Stimulated activated CD4-positive, alpha-beta T cell treated with anti-CD3 and anti-CD28 coated beads, Interleukin-2, amount 100 ng/mL, for 4 hours (primary cell): ENCODE measurements at regions not wholly inside any gene's neighbourhood (a gene's known extent, or its start where the extent isn't known, plus 50 kb on each side); places are given as distances from the start of the nearest gene placed in this dataset.
"Not testable (repeated sequence)": the region's sequence is repeated elsewhere in the genome, so short reads cannot be mapped to it uniquely, and the experiment has no call there.

Experiments used
- DNase-seq: peaks from one replicate; pipeline ENCODE4 v3.0.0-alpha.2; 2020; ENCODE audit warnings: low read depth

DNA sequence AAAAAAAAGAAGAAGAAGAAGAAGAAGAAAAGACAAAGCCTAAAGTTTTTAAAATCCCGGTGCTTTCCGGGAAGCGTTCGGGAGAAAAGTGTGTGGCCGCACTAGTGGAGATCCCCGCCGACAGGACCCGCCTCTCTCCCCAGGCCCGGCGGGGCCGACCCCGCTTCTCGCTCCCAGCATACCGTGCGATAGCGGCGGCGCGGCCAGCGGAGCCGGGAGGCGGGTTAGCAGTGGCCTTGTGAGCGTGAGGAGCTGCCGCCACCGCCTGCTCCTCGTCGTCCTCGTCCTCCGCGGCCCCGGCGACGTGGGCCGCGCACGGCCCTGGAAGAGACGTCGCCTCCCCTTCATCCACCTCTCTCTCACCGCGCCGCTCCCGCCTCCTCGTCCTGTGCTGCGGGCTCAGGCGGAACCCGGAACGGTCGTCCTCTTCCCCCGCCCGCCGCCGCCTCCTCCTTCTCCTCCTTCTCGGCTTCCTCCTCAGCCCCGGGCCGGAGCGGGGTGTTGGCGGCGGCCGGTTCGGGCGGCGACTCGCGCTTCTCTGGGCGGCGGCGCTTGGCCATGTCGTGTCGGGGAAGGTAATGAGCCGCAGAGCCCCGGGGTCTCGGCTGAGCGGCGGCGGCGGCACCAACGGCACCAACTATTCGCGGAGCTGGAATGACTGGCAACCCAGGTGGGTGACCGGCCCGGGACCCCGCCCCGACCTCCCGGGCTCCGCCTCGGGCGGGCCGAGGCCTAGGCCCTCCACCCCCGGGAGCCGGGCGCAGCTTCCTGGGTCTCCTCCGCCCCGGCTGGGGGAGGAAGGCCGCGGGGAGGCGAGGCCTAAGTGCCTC lies 62.6 kb upstream of the CDR2 start:
- peak; percentile 59 for DNase-seq

DNA sequence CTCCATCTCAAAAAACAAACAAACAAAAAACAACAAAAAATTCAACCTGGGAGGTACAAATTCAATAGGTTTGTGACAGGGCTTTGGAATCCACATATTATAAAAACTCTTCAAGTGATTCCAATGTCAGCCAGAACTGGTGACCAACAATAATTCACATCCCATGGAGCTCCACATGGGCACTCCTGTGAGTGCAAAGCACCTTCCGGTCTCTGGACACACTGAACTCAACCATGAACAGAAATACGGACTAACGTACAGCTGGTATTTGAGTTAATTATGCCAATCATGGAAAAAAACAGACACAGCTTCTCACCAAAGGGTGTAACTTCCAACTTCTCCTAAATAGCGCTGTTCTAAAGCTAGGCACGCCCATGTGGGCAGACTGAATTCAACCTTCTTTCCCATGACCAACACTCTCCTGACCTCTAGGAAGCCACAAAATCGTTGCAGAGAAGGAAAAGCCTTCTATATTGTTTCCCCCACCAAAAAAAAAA lies 62.0 kb upstream of the CDR2 start:
- DNase-seq, result not testable (repeated sequence)

DNA sequence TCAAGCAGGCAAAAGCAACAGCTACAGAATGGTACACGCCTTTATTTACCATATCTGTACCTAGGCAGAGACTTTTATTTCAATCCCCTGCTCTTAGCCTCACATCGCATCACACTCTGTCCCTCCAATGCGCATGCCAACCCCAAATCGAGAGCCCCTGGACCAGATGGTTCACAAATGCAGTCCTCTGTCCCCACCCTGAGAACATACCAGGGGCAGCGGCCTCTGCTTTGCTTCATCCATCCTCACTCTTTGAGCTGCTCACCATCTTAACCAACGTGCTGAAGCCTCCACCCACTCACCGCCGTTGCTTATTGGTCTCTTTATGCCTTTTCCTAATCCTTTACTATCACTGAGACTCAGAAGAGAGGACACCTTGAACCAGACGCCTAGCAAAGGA lies 56.9 kb upstream of the CDR2 start:
- DNase-seq, result not testable (repeated sequence)

DNA sequence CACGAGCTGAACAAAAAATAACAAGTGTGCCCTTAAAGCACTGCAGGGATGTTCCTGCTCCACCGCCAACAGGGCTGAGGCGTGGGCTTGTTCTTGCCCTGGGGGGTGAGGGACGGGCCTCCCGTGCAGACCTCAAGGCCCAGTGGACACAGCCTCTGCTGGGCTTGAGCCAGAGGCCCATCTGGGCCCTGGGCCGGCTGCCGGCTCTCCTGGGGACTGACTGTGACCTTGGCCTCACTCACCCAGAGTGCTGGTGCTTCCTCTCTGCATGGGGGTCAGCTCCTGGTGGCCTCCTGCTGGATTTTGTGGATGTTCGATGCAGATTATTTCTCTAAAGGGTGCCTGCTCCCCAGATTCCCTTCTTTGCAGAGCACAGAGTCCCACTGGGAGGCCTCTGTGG lies 54.2 kb upstream of the CDR2 start:
- no peak for DNase-seq

DNA sequence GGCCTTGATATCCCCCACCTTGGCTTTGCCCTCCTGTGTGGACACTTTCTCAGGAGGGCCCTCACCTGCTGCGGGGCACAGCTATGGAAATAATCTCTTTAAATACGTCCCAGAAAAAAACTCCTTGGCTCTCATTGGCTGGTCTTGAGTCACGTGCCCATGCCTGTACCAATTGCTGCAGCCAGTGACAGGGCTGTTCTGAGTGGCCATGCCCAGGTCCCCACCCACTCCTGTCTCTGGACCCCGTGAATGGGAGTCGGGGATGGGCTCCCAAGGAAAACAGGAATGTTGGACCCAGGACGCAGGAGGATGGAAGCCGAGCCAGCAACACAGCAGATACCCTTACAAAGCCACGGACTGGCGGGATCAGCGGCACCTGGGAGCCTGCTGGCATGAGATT lies 53.1 kb upstream of the CDR2 start:
- no peak for DNase-seq

DNA sequence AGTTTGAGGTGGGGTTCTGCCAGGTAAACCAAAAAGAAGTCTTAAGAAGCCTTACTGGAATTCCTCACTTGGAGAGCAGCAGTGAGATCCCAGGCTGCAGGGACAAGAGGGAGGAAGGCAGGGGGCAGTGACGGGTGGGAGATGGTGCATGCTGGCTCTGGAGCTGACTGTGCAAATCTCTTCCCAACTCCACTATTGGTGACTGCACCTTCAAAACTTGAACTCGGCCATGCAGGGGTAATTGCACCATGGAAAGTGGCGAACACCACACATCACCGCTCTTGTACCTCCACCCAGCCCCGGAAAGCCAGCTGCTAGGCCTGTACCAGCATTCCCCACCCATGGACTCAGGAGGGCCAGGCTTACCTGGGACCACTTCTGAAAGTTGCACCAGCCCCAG lies 51.4 kb upstream of the CDR2 start:
- DNase-seq, result no peak

DNA sequence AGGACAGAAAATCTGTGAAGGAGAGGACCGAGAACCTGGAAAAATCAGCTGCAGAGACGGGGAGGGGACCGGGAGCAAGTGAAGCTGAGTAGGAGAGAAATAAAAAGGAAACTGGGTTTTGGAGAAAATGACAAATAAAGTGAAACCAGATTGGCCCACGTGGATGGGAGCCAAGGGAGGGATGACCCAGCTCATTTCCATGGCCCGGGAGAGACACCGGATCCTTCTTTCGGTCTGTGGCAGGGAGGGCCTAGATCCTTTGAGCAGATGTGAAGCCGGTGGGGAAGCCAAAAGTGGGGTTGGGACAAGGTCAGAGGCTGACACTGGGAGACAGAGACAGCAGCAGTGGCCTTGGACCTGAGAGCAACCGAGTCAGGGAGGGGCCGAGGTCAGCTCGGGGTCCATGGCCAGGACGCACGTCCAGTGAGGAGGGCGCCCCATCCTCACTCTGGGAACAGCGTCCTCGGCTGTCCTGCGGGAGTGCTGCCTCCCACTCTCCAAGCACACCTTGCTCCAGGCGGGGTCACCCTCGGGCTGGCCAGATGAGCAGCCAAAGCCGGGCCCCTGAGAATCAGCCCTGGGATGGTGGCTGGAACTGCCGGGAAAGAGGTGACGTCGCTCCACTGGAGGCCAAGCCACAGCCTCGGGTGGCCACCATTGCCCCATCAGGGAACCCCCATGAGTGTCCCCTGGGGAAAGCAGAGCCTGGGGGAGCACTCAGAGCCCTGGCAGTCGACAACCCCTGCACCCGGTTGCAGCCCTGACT lies 50.8 kb upstream of the CDR2 start:
- no peak for DNase-seq

DNA sequence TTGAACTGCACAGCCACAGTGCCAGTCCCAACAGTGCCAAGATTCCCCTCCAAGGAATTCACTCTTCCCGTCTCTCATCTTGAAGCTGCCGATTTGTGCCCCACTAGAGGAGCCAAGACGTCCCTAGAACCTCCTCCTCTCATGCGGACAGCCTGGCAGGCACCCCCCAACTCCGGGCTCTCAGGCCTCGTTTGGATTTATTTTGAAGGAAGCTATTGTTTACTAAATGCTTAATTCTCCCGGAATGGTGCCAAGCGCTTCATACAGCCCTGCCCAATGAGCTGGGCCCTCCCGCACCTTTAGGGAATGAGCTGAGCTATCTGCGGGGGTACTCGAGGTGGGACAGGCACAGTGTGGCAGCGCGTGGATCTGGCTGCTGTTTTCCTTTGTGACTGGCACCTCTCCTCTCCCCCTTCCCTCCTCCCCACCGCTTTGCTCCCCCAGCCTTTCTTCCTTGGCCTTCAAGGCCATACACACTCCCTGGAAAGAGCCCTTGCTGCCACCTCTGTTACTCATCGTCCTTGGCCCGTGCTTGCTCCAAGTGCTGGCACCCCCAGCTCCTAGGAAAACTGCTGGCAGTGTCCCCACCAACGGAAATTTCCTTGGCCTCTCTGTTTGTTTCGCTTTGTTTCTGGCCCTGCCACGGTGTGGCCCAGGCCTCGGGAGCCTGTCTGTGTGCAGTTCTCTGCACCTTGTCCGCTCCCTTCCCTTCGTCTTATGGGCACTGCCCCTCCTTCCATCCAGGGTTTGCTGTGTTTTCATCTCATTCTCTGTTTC lies 49.9 kb upstream of the CDR2 start:
- no peak for DNase-seq
